Natural killer cell (primary cell): ENCODE measurements at regions not wholly inside any gene's neighbourhood (a gene's known extent, or its start where the extent isn't known, plus 50 kb on each side); places are given as distances from the start of the nearest gene placed in this dataset.
"Not testable (repeated sequence)": the region's sequence is repeated elsewhere in the genome, so short reads cannot be mapped to it uniquely, and the experiment has no call there.

Source experiments
- ATAC-seq, 3 donors: fragments of 150-1000 bp in 2 of 3; fragments of 200-7000 bp in 1 of 3; cut with Tn5 transposase; 1 replicate in 1 of 3; 2 replicates in 2 of 3; pipeline ENCODE4 v1.10.0; 2021; ENCODE audit warnings: mild to moderate bottlenecking in 2 of 3, moderate library complexity in 2 of 3
- DNase-seq, 2 donors: peaks; one replicate each; pipeline versions ENCODE4 v3.0.0 to v3.0.0-alpha.2; 2013 to 2021; ENCODE audit warnings: mixed read lengths in 1 of 2
- H3K27ac ChIP-seq: one replicate; pipeline ENCODE4 v1.5.1; 2013; ENCODE audit warnings: mild to moderate bottlenecking, low read length
- H3K27me3 ChIP-seq: one replicate; pipeline ENCODE4 v1.6.1; 2013; ENCODE audit warnings: low read length; ENCODE audit not compliant: control insufficient read depth, insufficient read depth
- H3K36me3 ChIP-seq: one replicate; pipeline ENCODE4 v1.6.1; 2013; ENCODE audit warnings: low read length; ENCODE audit not compliant: control insufficient read depth, insufficient read depth
- H3K4me1 ChIP-seq: one replicate; pipeline ENCODE4 v1.6.1; 2013; ENCODE audit warnings: low read length; ENCODE audit not compliant: control insufficient read depth, insufficient read depth
- H3K4me3 ChIP-seq: one replicate; pipeline ENCODE4 v1.5.1; 2013; ENCODE audit warnings: low read length
- H3K9me3 ChIP-seq: one replicate; pipeline ENCODE4 v1.6.1; 2013; ENCODE audit warnings: low read length; ENCODE audit not compliant: control insufficient read depth, insufficient read depth
- H3K27ac Mint-ChIP-seq, 2 donors: one replicate each; pipeline ENCODE4 v1.8.0; 2022; ENCODE audit warnings: mild to moderate bottlenecking in 2 of 2, mixed read lengths in 2 of 2, moderate library complexity in 1 of 2
- H3K27me3 Mint-ChIP-seq, 2 donors: one replicate each; pipeline ENCODE4 v1.8.0; 2022; ENCODE audit warnings: low read depth in 2 of 2, mixed read lengths in 2 of 2
- H3K36me3 Mint-ChIP-seq: one replicate; pipeline ENCODE4 v1.8.0; 2022; ENCODE audit warnings: mixed read lengths
- H3K4me1 Mint-ChIP-seq, 2 donors: one replicate each; pipeline ENCODE4 v1.8.0; 2022; ENCODE audit warnings: mixed read lengths in 2 of 2
- H3K4me3 Mint-ChIP-seq: one replicate; pipeline ENCODE4 v1.8.0; 2022; ENCODE audit warnings: mild to moderate bottlenecking, moderate library complexity, mixed read lengths
- H3K9me3 Mint-ChIP-seq, 2 donors: one replicate each; pipeline ENCODE4 v1.8.0; 2022; ENCODE audit warnings: mixed read lengths in 2 of 2
- CTCF ChIP-seq: fragments of 200-600 bp; IDR thresholded peaks from one replicate; pipeline ENCODE4 v1.8.0; 2022; ENCODE audit warnings: antibody characterized with exemption
- WGBS: methylation state at CpG from one replicate; pipeline ENCODE4 v1.1.7; 2013; ENCODE audit warnings: missing lambda C conversion rate; ENCODE audit not compliant: insufficient coverage; 5-methylcytosine and 5-hydroxymethylcytosine counted together
- intact Hi-C: fragments of 100-400 bp; cut with micrococcal nuclease; formaldehyde crosslinking; loops from one replicate; pipeline ENCODE4 v1.14.2; 2022

GRCh38 chr9:38486056-38486615 is 61.9 kb upstream of the IGFBPL1 start:
- 69% methylated on average over 6 of the region's 6 CpGs for WGBS
- Mint-ChIP-seq H3K9me3 (no peaks in the 10 kb centered on the region), H3K4me1 (no peaks in the 10 kb centered on the region), H3K27ac (no peak overlapping the region), H3K27me3 (peaks cover 17 to 30% of the 10 kb centered on the region in 2 donors), H3K36me3 (no peaks in the 10 kb centered on the region), H3K4me3 (no peak overlapping the region)
- DNase-seq (no peak), ATAC-seq (no peak)
- Histone ChIP-seq H3K27me3 (no peaks in the 10 kb centered on the region), H3K4me1 (no peaks in the 10 kb centered on the region), H3K9me3 (no peaks in the 10 kb centered on the region), H3K36me3 (no peaks in the 10 kb centered on the region), H3K27ac (no peak overlapping the region), H3K4me3 (no peak overlapping the region)
- intact Hi-C loops: no loop called here
- no peak for TF ChIP-seq CTCF

- H3K4me1 Mint-ChIP-seq, H3K27ac Mint-ChIP-seq, H3K27ac ChIP-seq, H3K9me3 Mint-ChIP-seq, DNase-seq, H3K27me3 ChIP-seq, H3K36me3 Mint-ChIP-seq, H3K36me3 ChIP-seq, ATAC-seq, H3K4me3 Mint-ChIP-seq, H3K4me1 ChIP-seq, H3K9me3 ChIP-seq, H3K4me3 ChIP-seq, intact Hi-C loops: not testable (repeated sequence)
- H3K27me3 Mint-ChIP-seq: peaks cover 17 to 27% of the 10 kb centered on the region in 2 donors
- WGBS: no CpG with 5 or more reads among the region's 2 CpGs
These were observed 59.9 kb upstream of the IGFBPL1 start for GRCh38 chr9:38484076-38484665.

- DNase-seq: no peak
- ATAC-seq: peak in 1 of 3 donors; percentile 4
- Mint-ChIP-seq H3K27me3 (peaks cover 17 to 27% of the 10 kb centered on the region in 2 donors), H3K4me3 (no peak overlapping the region), H3K27ac (no peak overlapping the region), H3K36me3 (no peaks in the 10 kb centered on the region), H3K4me1 (no peaks in the 10 kb centered on the region), H3K9me3 (no peaks in the 10 kb centered on the region)
- Histone ChIP-seq H3K4me1 (no peaks in the 10 kb centered on the region), H3K9me3 (no peaks in the 10 kb centered on the region), H3K4me3 (no peak overlapping the region), H3K27ac (no peak overlapping the region), H3K36me3 (no peaks in the 10 kb centered on the region), H3K27me3 (no peaks in the 10 kb centered on the region)
- intact Hi-C loops: no loop called here
- 66% methylated on average over 10 of the region's 10 CpGs for WGBS
- no peak for TF ChIP-seq CTCF
These were observed 58.8 kb upstream of the IGFBPL1 start for GRCh38 chr9:38482918-38483592.

- no peak overlapping the region for H3K4me3 Mint-ChIP-seq
- 93% methylated on average over 22 of the region's 22 CpGs for WGBS
- peaks cover 0 to 8% of the 10 kb centered on the region in 2 donors for H3K9me3 Mint-ChIP-seq
- ATAC-seq (no peak), DNase-seq (no peak)
- H3K4me1 ChIP-seq: no peaks in the 10 kb centered on the region
- intact Hi-C loops: no loop called here
- H3K27ac Mint-ChIP-seq: no peak overlapping the region
- H3K27me3 ChIP-seq: no peaks in the 10 kb centered on the region
- H3K36me3 ChIP-seq: no peaks in the 10 kb centered on the region
- no peaks in the 10 kb centered on the region for H3K4me1 Mint-ChIP-seq
- H3K4me3 ChIP-seq: no peak overlapping the region
- H3K9me3 ChIP-seq: no peaks in the 10 kb centered on the region
- no peak for TF ChIP-seq CTCF
- no peak overlapping the region for H3K27ac ChIP-seq
- H3K27me3 Mint-ChIP-seq: peaks cover 6% of the 10 kb centered on the region in 2 donors
- peaks cover 8% of the 10 kb centered on the region for H3K36me3 Mint-ChIP-seq
These were observed 54.0 kb upstream of the IGFBPL1 start for GRCh38 chr9:38478211-38478610.

GRCh38 chr9:38474476-38474875 is 50.2 kb upstream of the IGFBPL1 start:
- H3K27ac ChIP-seq, H3K4me3 Mint-ChIP-seq, H3K9me3 ChIP-seq, H3K9me3 Mint-ChIP-seq, H3K36me3 Mint-ChIP-seq, H3K4me1 Mint-ChIP-seq, DNase-seq, intact Hi-C loops, H3K4me1 ChIP-seq, H3K27me3 ChIP-seq, H3K27ac Mint-ChIP-seq, H3K36me3 ChIP-seq, H3K4me3 ChIP-seq: not testable (repeated sequence)
- WGBS: 93% methylated on average over 4 of the region's 4 CpGs
- peak in 1 of 3 donors; percentile 17 for ATAC-seq
- peaks cover 10 to 11% of the 10 kb centered on the region in 2 donors for H3K27me3 Mint-ChIP-seq
